Thymus (tissue), 11 donors: ENCODE measurements at regions not wholly inside any gene's neighbourhood (a gene's known extent, or its start where the extent isn't known, plus 50 kb on each side); places are given as distances from the start of the nearest gene placed in this dataset.
"Not testable (repeated sequence)": the region's sequence is repeated elsewhere in the genome, so short reads cannot be mapped to it uniquely, and the experiment has no call there.

Experiments used
- DNase-seq, 9 donors: peaks; one replicate each; pipeline ENCODE4 v3.0.0-alpha.2; 2013; ENCODE audit warnings: low spot score in 9 of 9, low read depth in 6 of 9, missing footprints in 1 of 9
- H3K27ac ChIP-seq, 2 donors: one replicate each; pipeline ENCODE4 v1.5.1; 2013; ENCODE audit warnings: control low read depth in 1 of 2, low read depth in 1 of 2, low read length in 1 of 2, mild to moderate bottlenecking in 1 of 2, moderate library complexity in 1 of 2
- H3K27me3 ChIP-seq, 2 donors: one replicate each; pipeline ENCODE4 v1.5.1; 2013; ENCODE audit warnings: low read length in 1 of 2; ENCODE audit not compliant: control insufficient read depth in 2 of 2, insufficient read depth in 1 of 2
- H3K36me3 ChIP-seq, 2 donors: one replicate each; pipeline ENCODE4 v1.5.1; 2013; ENCODE audit warnings: low read length in 1 of 2, mild to moderate bottlenecking in 1 of 2, moderate library complexity in 1 of 2; ENCODE audit not compliant: control insufficient read depth in 2 of 2, insufficient read depth in 2 of 2
- H3K4me1 ChIP-seq, 2 donors: one replicate each; pipeline ENCODE4 v1.5.1; 2013; ENCODE audit warnings: low read length in 2 of 2; ENCODE audit not compliant: control insufficient read depth in 2 of 2, insufficient read depth in 2 of 2
- H3K4me3 ChIP-seq, 2 donors: one replicate each; pipeline ENCODE4 v1.5.1; 2013; ENCODE audit warnings: low read length in 2 of 2, control low read depth in 1 of 2, mild to moderate bottlenecking in 1 of 2
- H3K9me3 ChIP-seq, 2 donors: one replicate each; pipeline ENCODE4 v1.5.1; 2013; ENCODE audit warnings: low read length in 1 of 2, mild to moderate bottlenecking in 1 of 2; ENCODE audit not compliant: control insufficient read depth in 2 of 2, insufficient read depth in 1 of 2
- WGBS: extraction: QIAGEN DNeasy Blood & Tissue Kit; methylation state at CpG from one replicate; pipeline ENCODE4 v1.1.7; 2013; 5-methylcytosine and 5-hydroxymethylcytosine counted together
- donor health status: healthy.

DNA sequence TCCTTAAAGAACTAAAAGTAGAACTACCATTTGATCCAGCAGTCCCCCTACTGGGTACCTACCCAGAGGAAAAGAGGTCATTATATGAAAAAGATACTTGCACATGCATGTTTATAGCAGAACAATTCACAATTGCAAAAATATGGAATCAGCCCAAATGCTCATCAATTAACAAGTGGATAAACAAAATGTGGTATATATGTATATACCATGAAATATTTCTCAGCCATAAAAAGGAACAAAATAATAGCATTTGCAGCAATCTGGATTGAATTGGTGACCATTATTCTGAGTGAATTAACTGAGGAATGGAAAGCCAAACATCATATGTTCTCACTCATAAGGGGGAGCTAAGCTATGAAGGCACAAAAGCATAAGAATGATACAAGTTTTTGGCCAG, 64.7 kb upstream of the KRAS start:
- Histone ChIP-seq H3K4me3 (no peak overlapping the region), H3K4me1 (no peaks in the 10 kb centered on the region), H3K36me3 (no peaks in the 10 kb centered on the region), H3K27ac (no peak overlapping the region), H3K27me3 (no peaks in the 10 kb centered on the region), H3K9me3 (no peaks in the 10 kb centered on the region)
- DNase-seq, result no peak

DNA sequence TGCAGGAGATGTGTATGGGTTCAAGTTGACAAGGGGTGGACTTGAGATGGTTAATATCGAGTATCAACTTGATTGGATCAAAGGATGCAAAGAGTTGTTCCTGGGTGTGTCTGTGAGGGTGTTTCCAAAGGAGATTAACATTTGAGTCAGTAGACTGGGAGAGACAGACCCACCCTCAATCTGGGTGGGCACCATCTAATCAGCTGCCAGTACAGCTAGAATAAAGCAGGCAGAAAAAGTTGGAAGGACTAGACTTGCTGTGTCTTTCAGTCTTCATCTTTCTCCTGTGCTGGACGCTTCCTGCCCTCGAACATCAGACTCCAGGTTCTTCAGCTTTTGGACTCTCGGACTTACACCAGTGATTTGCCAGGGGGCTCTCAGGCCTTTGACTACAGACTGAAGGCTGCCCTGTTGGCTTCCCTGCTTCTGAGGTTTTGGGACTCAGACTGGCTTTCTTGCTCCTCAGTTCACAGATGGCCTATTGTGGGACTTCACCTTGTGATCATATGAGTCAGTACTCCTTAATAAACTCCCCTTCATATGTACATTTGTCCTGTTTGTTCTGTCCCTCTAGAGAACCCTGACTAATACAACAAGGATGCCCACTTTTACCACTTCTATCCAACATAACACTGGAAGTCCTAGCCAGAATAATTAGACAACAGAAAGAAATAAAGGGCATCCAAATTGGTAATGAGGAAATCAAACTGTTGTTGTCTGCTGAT, 62.7 kb upstream of the KRAS start:
- 89% methylated on average over 4 of the region's 4 CpGs for WGBS
- not testable (repeated sequence) for H3K36me3 ChIP-seq

DNA sequence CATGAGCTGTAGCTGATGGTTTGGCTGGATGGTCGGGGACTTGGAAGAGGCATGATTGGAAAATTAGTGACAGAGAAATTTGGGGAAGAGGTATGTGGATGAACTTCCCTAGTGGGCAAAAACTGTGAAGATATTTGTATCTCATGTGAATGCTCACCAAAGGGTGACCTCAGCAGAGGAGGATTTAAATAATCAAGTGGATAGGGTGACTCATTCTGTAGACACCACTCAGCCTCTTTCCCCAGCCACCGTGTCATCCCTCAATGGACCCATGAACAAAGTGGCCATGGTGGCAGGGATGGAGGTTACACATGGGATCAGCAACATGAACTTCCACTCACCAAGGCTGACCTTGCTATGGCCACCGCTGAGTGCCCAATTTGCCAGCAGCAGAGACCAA, 60.8 kb upstream of the KRAS start:
- H3K4me3 ChIP-seq, result no peak overlapping the region
- 80% methylated on average over 3 of the region's 3 CpGs for WGBS
- H3K27ac ChIP-seq, result no peak overlapping the region
- H3K27me3 ChIP-seq, result no peaks in the 10 kb centered on the region
- H3K9me3 ChIP-seq, result no peaks in the 10 kb centered on the region
- H3K36me3 ChIP-seq, result no peaks in the 10 kb centered on the region
- H3K4me1 ChIP-seq, result no peaks in the 10 kb centered on the region
- no peak for DNase-seq

More for the DNA sequence above, 62.7 kb upstream of the KRAS start:
- not testable (repeated sequence) for H3K9me3 ChIP-seq, DNase-seq, H3K27me3 ChIP-seq, H3K4me1 ChIP-seq, H3K4me3 ChIP-seq, H3K27ac ChIP-seq

DNA sequence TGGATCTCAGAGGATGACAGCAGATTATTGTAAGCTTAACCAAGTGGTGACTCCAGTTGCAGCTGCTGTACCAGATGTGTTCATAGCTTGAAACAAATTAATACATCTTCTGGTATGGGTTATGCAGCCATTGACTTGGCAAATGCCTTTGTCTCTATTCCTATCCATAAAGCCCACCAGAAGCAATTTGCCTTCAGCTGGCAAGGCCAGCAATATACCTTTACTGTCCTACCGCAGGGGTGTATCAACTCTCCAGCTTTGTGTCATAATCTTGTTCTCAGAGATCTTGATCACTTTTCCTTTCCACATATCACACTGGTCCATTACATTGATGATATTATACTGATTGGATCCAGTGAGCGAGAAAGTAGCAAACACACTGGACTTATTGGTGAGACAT, 59.3 kb upstream of the KRAS start:
- not testable (repeated sequence) for H3K4me1 ChIP-seq, H3K27me3 ChIP-seq, DNase-seq, H3K9me3 ChIP-seq, H3K27ac ChIP-seq, H3K36me3 ChIP-seq, H3K4me3 ChIP-seq
- WGBS, result 96% methylated on average over 2 of the region's 2 CpGs

DNA sequence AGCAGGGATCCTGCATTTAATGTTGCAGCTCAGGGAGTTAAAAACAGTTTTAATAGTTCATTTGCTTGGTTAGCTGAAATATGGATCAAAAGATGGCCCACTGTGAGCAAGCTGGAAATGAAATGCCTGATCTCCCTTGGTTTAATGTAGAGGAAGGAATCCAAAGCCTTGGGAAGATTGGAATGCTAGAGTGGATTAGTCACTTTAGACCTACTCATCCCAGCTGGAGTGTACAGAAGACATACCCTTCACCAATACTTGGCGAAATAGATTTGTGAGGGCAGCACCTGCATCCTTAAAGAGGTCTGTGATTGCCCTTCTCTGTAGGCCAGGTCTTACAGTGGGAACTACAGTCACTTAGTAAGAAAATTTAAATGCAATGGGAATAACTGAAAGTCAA, 58.0 kb upstream of the KRAS start:
- whole genome bisulfite sequencing, result 92% methylated on average over 1 of the region's 1 CpG
- Histone ChIP-seq H3K4me3 (no peak overlapping the region), H3K9me3 (no peaks in the 10 kb centered on the region), H3K27me3 (no peaks in the 10 kb centered on the region), H3K36me3 (no peaks in the 10 kb centered on the region), H3K4me1 (no peaks in the 10 kb centered on the region), H3K27ac (no peak overlapping the region)
- no peak for DNase-seq

DNA sequence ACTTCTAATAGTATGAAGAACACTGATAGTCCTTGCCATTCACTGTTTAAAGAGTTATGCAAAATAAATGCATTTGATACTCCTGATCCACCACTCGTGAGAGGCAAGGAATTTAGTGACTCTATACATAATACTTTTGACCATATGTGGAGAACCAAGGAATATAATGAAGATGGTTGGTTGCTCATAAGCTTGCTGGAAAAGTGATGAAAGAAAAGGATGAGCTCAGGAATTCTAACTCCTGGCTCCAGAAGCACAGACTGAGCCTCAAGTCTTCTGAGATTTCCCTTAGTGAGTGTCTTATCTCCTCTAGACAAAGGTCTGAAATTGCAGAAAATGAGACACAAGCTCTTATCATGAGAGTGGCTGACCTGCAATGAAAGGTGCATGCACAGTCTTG, 57.1 kb upstream of the KRAS start:
- H3K4me3 ChIP-seq, result no peak overlapping the region
- H3K27me3 ChIP-seq, result no peaks in the 10 kb centered on the region
- H3K27ac ChIP-seq, result no peak overlapping the region
- no peaks in the 10 kb centered on the region for H3K4me1 ChIP-seq
- no peak for DNase-seq
- no peaks in the 10 kb centered on the region for H3K9me3 ChIP-seq
- WGBS, result 93% methylated on average over 1 of the region's 1 CpG
- H3K36me3 ChIP-seq, result no peaks in the 10 kb centered on the region

DNA sequence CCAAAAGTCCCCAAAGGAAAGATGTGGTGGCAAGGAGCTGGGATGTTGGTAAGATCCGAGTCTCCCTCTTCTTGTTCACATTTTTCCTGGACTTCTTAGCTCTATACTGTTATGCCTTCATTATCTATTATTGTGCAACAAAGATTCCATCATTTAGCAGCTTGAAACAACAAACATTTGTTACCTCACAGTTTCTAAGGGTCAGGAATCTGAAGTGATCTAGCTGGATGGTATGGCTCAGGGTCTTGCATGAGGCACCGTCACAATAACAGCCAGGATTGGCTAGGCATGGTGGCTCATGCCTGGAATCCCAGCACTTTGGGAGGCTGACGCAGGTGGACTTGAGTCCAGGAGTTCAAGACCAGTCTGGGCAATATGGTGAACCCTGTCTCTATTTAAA, 51.1 kb upstream of the KRAS start:
- 85% methylated on average over 3 of the region's 3 CpGs for WGBS
- no peak for DNase-seq
- H3K4me1 ChIP-seq, result no peaks in the 10 kb centered on the region
- no peak overlapping the region for H3K4me3 ChIP-seq
- H3K9me3 ChIP-seq, result no peaks in the 10 kb centered on the region
- H3K36me3 ChIP-seq, result no peaks in the 10 kb centered on the region
- H3K27ac ChIP-seq, result no peak overlapping the region
- H3K27me3 ChIP-seq, result no peaks in the 10 kb centered on the region
